Liver (tissue), 8 donors: ENCODE measurements at regions not wholly inside any gene's neighbourhood (a gene's known extent, or its start where the extent isn't known, plus 50 kb on each side); places are given as distances from the start of the nearest gene placed in this dataset.

Source experiments
- DNase-seq: peaks from one replicate; pipeline ENCODE4 v3.0.0-alpha.2; 2017; ENCODE audit warnings: low spot score
- H3K27ac ChIP-seq, 2 donors: one replicate each; pipeline ENCODE4 v1.7.0; 2013; ENCODE audit warnings: inconsistent platforms in 2 of 2, low read length in 2 of 2, control low read depth in 1 of 2, low read depth in 1 of 2, mild to moderate bottlenecking in 1 of 2
- H3K27me3 ChIP-seq, 4 donors: one replicate each; pipeline versions ENCODE4 v1.6.1 to v1.7.0; 2013; ENCODE audit warnings: low read length in 3 of 4, inconsistent platforms in 1 of 4, mild to moderate bottlenecking in 1 of 4, moderate library complexity in 1 of 4; ENCODE audit not compliant: control insufficient read depth in 4 of 4, insufficient read depth in 4 of 4
- H3K36me3 ChIP-seq, 4 donors: one replicate each; pipeline versions ENCODE4 v1.6.1 to v1.7.0; 2013; ENCODE audit warnings: low read length in 3 of 4, mild to moderate bottlenecking in 3 of 4, low read depth in 1 of 4, moderate library complexity in 1 of 4; ENCODE audit not compliant: control insufficient read depth in 4 of 4, insufficient read depth in 3 of 4
- H3K4me1 ChIP-seq, 4 donors: one replicate each; pipeline versions ENCODE4 v1.6.1 to v1.7.0; 2013; ENCODE audit warnings: low read length in 3 of 4, mild to moderate bottlenecking in 3 of 4, moderate library complexity in 1 of 4; ENCODE audit not compliant: control insufficient read depth in 4 of 4, insufficient read depth in 4 of 4
- H3K4me3 ChIP-seq, 3 donors: one replicate each; pipeline versions ENCODE4 v1.6.1 to v1.7.0; 2013; ENCODE audit warnings: low read length in 3 of 3, control low read depth in 1 of 3, low read depth in 1 of 3, mild to moderate bottlenecking in 1 of 3
- H3K9ac ChIP-seq, 2 donors: one replicate each; pipeline ENCODE4 v1.7.0; 2013; ENCODE audit warnings: low read length in 2 of 2, mild to moderate bottlenecking in 2 of 2, moderate library complexity in 2 of 2, control low read depth in 1 of 2, low read depth in 1 of 2
- H3K9me3 ChIP-seq, 4 donors: one replicate each; pipeline versions ENCODE4 v1.6.1 to v1.7.0; 2013; ENCODE audit warnings: low read length in 3 of 4; ENCODE audit not compliant: control insufficient read depth in 4 of 4
- ATF3 ChIP-seq: IDR thresholded peaks from 2 replicates; pipeline ENCODE4 v1.6.1; 2016; ENCODE audit warnings: antibody characterized with exemption
- CTCF ChIP-seq: fragments of 150-350 bp; IDR thresholded peaks from 2 replicates; pipeline ENCODE4 v1.5.1; 2017; ENCODE audit warnings: improper control_type of control experiment, low read depth, low read length; ENCODE audit not compliant: missing input control
- EGR1 ChIP-seq, 2 donors: IDR thresholded peaks; 2 replicates each; pipeline ENCODE4 v1.6.1; 2016 to 2018; ENCODE audit warnings: antibody characterized with exemption in 2 of 2, low read depth in 2 of 2
- FOXA1 ChIP-seq: IDR thresholded peaks from 2 replicates; pipeline ENCODE4 v1.6.1; 2016; ENCODE audit warnings: antibody characterized with exemption
- FOXA2 ChIP-seq: IDR thresholded peaks from 2 replicates; pipeline ENCODE4 v1.6.1; 2016; ENCODE audit warnings: antibody characterized with exemption
- GABPA ChIP-seq, 2 donors: IDR thresholded peaks in 1 of 2; conservative IDR thresholded peaks in 1 of 2; 2 replicates each; pipeline ENCODE4 v1.6.1; 2016; ENCODE audit warnings: antibody characterized with exemption in 2 of 2, mild to moderate bottlenecking in 1 of 2, moderate library complexity in 1 of 2
- HNF4A ChIP-seq, 2 donors: conservative IDR thresholded peaks; 2 replicates each; pipeline ENCODE4 v1.6.1; 2016; ENCODE audit warnings: antibody characterized with exemption in 2 of 2, mild to moderate bottlenecking in 2 of 2
- HNF4G ChIP-seq: IDR thresholded peaks from 2 replicates; pipeline ENCODE4 v1.6.1; 2016; ENCODE audit warnings: antibody characterized with exemption
- JUND ChIP-seq, 2 donors: IDR thresholded peaks; 2 replicates each; pipeline ENCODE4 v1.6.1; 2016; ENCODE audit warnings: antibody characterized with exemption in 2 of 2
- MAX ChIP-seq: IDR thresholded peaks from 2 replicates; pipeline ENCODE4 v1.6.1; 2016; ENCODE audit warnings: antibody characterized with exemption
- RAD21 ChIP-seq, 2 donors: IDR thresholded peaks; 2 replicates each; pipeline ENCODE4 v1.6.1; 2016; ENCODE audit warnings: antibody characterized with exemption in 2 of 2, mild to moderate bottlenecking in 2 of 2
- REST ChIP-seq: IDR thresholded peaks from 2 replicates; pipeline ENCODE4 v1.6.1; 2016; ENCODE audit warnings: antibody characterized with exemption, mild to moderate bottlenecking
- RXRA ChIP-seq, 2 donors: IDR thresholded peaks; 2 replicates each; pipeline ENCODE4 v1.6.1; 2017 to 2018; ENCODE audit warnings: antibody characterized with exemption in 2 of 2, mild to moderate bottlenecking in 1 of 2
- SP1 ChIP-seq: IDR thresholded peaks from 2 replicates; pipeline ENCODE4 v1.6.1; 2018; ENCODE audit warnings: antibody characterized with exemption, mild to moderate bottlenecking
- YY1 ChIP-seq: IDR thresholded peaks from 2 replicates; pipeline ENCODE4 v1.6.1; 2016; ENCODE audit warnings: antibody characterized with exemption, mild to moderate bottlenecking
- ZBTB33 ChIP-seq: IDR thresholded peaks from 2 replicates; pipeline ENCODE4 v1.6.1; 2016; ENCODE audit warnings: antibody characterized with exemption
- WGBS: extraction: QIAGEN DNeasy Blood & Tissue Kit; methylation state at CpG from one replicate; pipeline ENCODE4 v1.1.7; 2013; 5-methylcytosine and 5-hydroxymethylcytosine counted together
- donor health status: healthy.
- donor health status: healthy.
- donor health status: healthy.
- donor health status: healthy.
- donor health status: healthy.

- H3K4me3 ChIP-seq = no peak overlapping the region
- no peaks in the 10 kb centered on the region for H3K9me3 ChIP-seq
- no peak overlapping the region for H3K27ac ChIP-seq
- H3K36me3 ChIP-seq = no peaks in the 10 kb centered on the region
- TF ChIP-seq ATF3 (no peak), CTCF (no peak), MAX (no peak), FOXA2 (no peak), YY1 (no peak), SP1 (no peak), HNF4G (no peak), JUND (IDR thresholded peaks at IDR 0.05) (no peak), RAD21 (IDR thresholded peaks at IDR 0.05) (no peak), REST (no peak)
- no peaks in the 10 kb centered on the region for H3K4me1 ChIP-seq
- WGBS = 84% methylated on average over 2 of the region's 2 CpGs
- no peak overlapping the region for H3K9ac ChIP-seq
- H3K27me3 ChIP-seq = no peaks in the 10 kb centered on the region
- DNase-seq = no peak
Measured at GRCh38 chr10:32130788-32131187, 74.6 kb upstream of the KIF5B start.

- H3K4me3 ChIP-seq = no peak overlapping the region
- H3K36me3 ChIP-seq = no peaks in the 10 kb centered on the region
- peaks cover 0 to 4% (median under 1%) of the 10 kb centered on the region in 4 donors for H3K9me3 ChIP-seq
- 76% methylated on average over 7 of the region's 7 CpGs for WGBS
- H3K27me3 ChIP-seq = no peaks in the 10 kb centered on the region
- H3K4me1 ChIP-seq = no peaks in the 10 kb centered on the region
- H3K9ac ChIP-seq = no peak overlapping the region
- H3K27ac ChIP-seq = no peak overlapping the region
- DNase-seq = no peak
- no peak for TF ChIP-seq ZBTB33
- no peak for TF ChIP-seq FOXA1
- TF ChIP-seq YY1 = no peak
- no peak for TF ChIP-seq SP1
- TF ChIP-seq EGR1 (IDR thresholded peaks at IDR 0.05; ENCODE audit: low read depth in 2 of 2) = no peak
- TF ChIP-seq REST = no peak
- TF ChIP-seq RXRA (IDR thresholded peaks at IDR 0.05) = no peak
- no peak for TF ChIP-seq ATF3
- no peak for TF ChIP-seq GABPA (IDR thresholded peaks at IDR 0.05 in 1 of 2, conservative IDR thresholded peaks at IDR 0.05 in 1 of 2)
- no peak for TF ChIP-seq CTCF
- TF ChIP-seq HNF4A (conservative IDR thresholded peaks at IDR 0.05) = no peak
- TF ChIP-seq JUND (IDR thresholded peaks at IDR 0.05) = no peak
- no peak for TF ChIP-seq HNF4G
Measured at GRCh38 chr10:32125023-32125422, 68.8 kb upstream of the KIF5B start.
